Keratinocyte (primary cell): ENCODE measurements at regions not wholly inside any gene's neighbourhood (a gene's known extent, or its start where the extent isn't known, plus 50 kb on each side); places are given as distances from the start of the nearest gene placed in this dataset.

ENCODE experiments used
- DNase-seq: peaks from one replicate; pipeline ENCODE4 v3.0.0-alpha.2; 2011; ENCODE audit warnings: low read depth, missing footprints, low spot score
- FAIRE-seq: peaks from 2 replicates; lab custom pipeline; 2011; peaks lifted over from hg19 to GRCh38; lab: Jason Lieb, UNC
- H2AFZ ChIP-seq: 2 replicates; pipeline ENCODE4 v1.6.0; 2012; ENCODE audit warnings: low read length, control low read depth, inconsistent platforms; ENCODE audit not compliant: control insufficient read depth
- H3K27ac ChIP-seq: 2 replicates; pipeline ENCODE4 v1.5.1; 2011; ENCODE audit warnings: low read length; ENCODE audit not compliant: control insufficient read depth, insufficient read depth
- H3K27me3 ChIP-seq: 3 replicates; pipeline ENCODE4 v1.6.0; 2011; ENCODE audit warnings: low read length; ENCODE audit not compliant: control insufficient read depth, insufficient read depth; ENCODE audit errors: extremely low read depth
- H3K36me3 ChIP-seq, 2 experiments: 2 replicates in 1 of 2; 3 replicates in 1 of 2; pipeline ENCODE4 v1.5.1; 2011; ENCODE audit warnings: low read length in 2 of 2, mild to moderate bottlenecking in 1 of 2; ENCODE audit not compliant: control insufficient read depth in 2 of 2, insufficient read depth in 2 of 2; ENCODE audit errors: extremely low read depth in 1 of 2
- H3K4me1 ChIP-seq: 3 replicates; pipeline ENCODE4 v1.5.1; 2011; ENCODE audit warnings: low read length; ENCODE audit not compliant: control insufficient read depth, insufficient read depth; ENCODE audit errors: extremely low read depth
- H3K4me2 ChIP-seq: 3 replicates; pipeline ENCODE4 v1.6.0; 2011; ENCODE audit warnings: low read depth, low read length; ENCODE audit not compliant: control insufficient read depth, insufficient read depth; ENCODE audit errors: extremely low read depth
- H3K4me3 ChIP-seq, 3 experiments: fragments of 200-600 bp in 1 of 3; sonication (generic) in 1 of 3; 2 replicates in 2 of 3; 3 replicates in 1 of 3; pipeline ENCODE4 v1.5.1; 2011 to 2016; ENCODE audit warnings: low read length in 3 of 3, mild to moderate bottlenecking in 3 of 3, control low read depth in 2 of 3, inconsistent platforms in 1 of 3, low read depth in 1 of 3, mixed read lengths in 1 of 3, mixed run types in 1 of 3, moderate library complexity in 1 of 3; ENCODE audit not compliant: control insufficient read depth in 2 of 3, insufficient read depth in 2 of 3; ENCODE audit errors: extremely low read depth in 1 of 3
- H3K79me2 ChIP-seq: 2 replicates; pipeline ENCODE4 v1.6.0; 2012; ENCODE audit warnings: low read length; ENCODE audit not compliant: control insufficient read depth, insufficient read depth
- H3K9ac ChIP-seq: 3 replicates; pipeline ENCODE4 v1.6.0; 2011; ENCODE audit warnings: low read length; ENCODE audit not compliant: control insufficient read depth, insufficient read depth; ENCODE audit errors: extremely low read depth
- H3K9me1 ChIP-seq: 3 replicates; pipeline ENCODE4 v1.6.0; 2011; ENCODE audit warnings: low read length; ENCODE audit not compliant: control insufficient read depth, insufficient read depth; ENCODE audit errors: extremely low read depth
- H3K9me3 ChIP-seq: 2 replicates; pipeline ENCODE4 v1.5.1; 2012; ENCODE audit warnings: low read depth, low read length; ENCODE audit not compliant: control insufficient read depth
- H4K20me1 ChIP-seq: 3 replicates; pipeline ENCODE4 v1.6.0; 2011; ENCODE audit warnings: low read length; ENCODE audit not compliant: control insufficient read depth, insufficient read depth; ENCODE audit errors: extremely low read depth
- CTCF ChIP-seq, 3 experiments: IDR thresholded peaks in 1 of 3; conservative IDR thresholded peaks in 1 of 3; optimal IDR thresholded peaks in 1 of 3; 2 replicates in 2 of 3; 3 replicates in 1 of 3; pipeline versions ENCODE3 to v1.5.1; 2011; ENCODE audit warnings: low read length in 3 of 3, mild to moderate bottlenecking in 3 of 3, moderate library complexity in 2 of 3, control low read depth in 1 of 3, inconsistent platforms in 1 of 3; ENCODE audit not compliant: insufficient read depth in 2 of 3; ENCODE audit errors: extremely low read depth in 1 of 3
- EZH2 ChIP-seq: IDR thresholded peaks from one replicate; pipeline ENCODE4 v1.6.1; 2012; ENCODE audit warnings: inconsistent platforms, mild to moderate bottlenecking, low read length, moderate library complexity
- dilution Hi-C: fragments of 300-500 bp; cut with MboI; formaldehyde crosslinking; loops from one replicate; pipeline ENCODE4 v1.7.0; 2020; ENCODE audit warnings: low sequenced_read_pairs; ENCODE audit not compliant: extremely low pct_ligation_motif_present

GRCh38 chr12:66062290-66062625 is 68.3 kb downstream of the LLPH start:
- no peaks in the 10 kb centered on the region for H3K4me1 ChIP-seq
- DNase-seq = no peak
- no peaks in the 10 kb centered on the region for H3K9me3 ChIP-seq
- H3K4me2 ChIP-seq = no peak overlapping the region
- TF ChIP-seq EZH2 = no peak
- TF ChIP-seq CTCF (optimal IDR thresholded peaks at IDR 0.05 in 1 of 3, IDR thresholded peaks at IDR 0.05 in 1 of 3, conservative IDR thresholded peaks at IDR 0.05 in 1 of 3; ENCODE audit: extremely low read depth in 1 of 3, insufficient read depth in 2 of 3, low read length in 3 of 3) = no peak
- no peaks in the 10 kb centered on the region for H4K20me1 ChIP-seq
- H3K9me1 ChIP-seq = no peaks in the 10 kb centered on the region
- no peak overlapping the region for H2AFZ ChIP-seq
- FAIRE-seq = no peak
- H3K4me3 ChIP-seq = no peak overlapping the region
- no peaks in the 10 kb centered on the region for H3K27me3 ChIP-seq
- H3K79me2 ChIP-seq = no peaks in the 10 kb centered on the region
- no peaks in the 10 kb centered on the region for H3K36me3 ChIP-seq
- no peak overlapping the region for H3K27ac ChIP-seq
- H3K9ac ChIP-seq = no peak overlapping the region
- dilution Hi-C loops = no loop called here

DNA sequence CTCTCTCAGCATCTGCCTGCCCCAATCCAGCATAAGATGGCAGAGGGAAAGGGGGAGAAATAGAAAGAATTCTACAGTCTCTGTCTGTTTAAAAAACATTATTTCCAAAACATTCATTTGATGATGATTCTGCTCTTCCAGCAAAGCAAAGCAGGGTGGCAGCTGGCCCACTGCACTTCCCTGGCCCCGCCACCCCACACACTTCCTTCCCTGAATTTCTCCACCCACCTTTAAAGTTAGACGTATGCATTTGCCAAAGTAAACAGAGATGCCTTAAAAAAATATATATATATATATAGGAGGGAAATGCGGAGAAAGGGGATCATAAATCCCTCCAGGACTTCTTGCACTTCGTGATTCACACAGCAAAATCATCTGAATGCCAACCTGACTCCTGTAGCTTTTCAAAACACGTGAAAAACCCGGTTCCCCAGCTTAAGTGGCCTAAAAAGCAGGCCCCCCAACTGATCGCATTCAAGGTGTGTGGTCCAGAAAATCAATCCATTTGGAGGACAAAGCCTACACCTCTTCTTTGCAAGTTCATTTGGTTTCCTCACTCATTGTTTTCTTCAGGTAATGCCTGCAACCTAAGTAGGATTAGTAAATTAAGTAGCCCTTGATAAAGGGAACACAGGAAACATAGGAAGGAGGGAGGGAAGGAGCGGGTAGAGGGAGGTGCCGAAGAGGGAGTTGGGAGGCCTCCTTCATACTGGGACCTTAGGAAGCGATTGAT is 68.8 kb downstream of the LLPH start:
- H4K20me1 ChIP-seq = no peaks in the 10 kb centered on the region
- FAIRE-seq (no peak), DNase-seq (no peak)
- no peaks in the 10 kb centered on the region for H3K36me3 ChIP-seq
- no peaks in the 10 kb centered on the region for H3K27me3 ChIP-seq
- no peaks in the 10 kb centered on the region for H3K9me1 ChIP-seq
- H3K9me3 ChIP-seq = no peaks in the 10 kb centered on the region
- dilution Hi-C loops = no loop called here
- TF ChIP-seq EZH2 = no peak
- no peak for TF ChIP-seq CTCF (optimal IDR thresholded peaks at IDR 0.05 in 1 of 3, IDR thresholded peaks at IDR 0.05 in 1 of 3, conservative IDR thresholded peaks at IDR 0.05 in 1 of 3; ENCODE audit: extremely low read depth in 1 of 3, insufficient read depth in 2 of 3, low read length in 3 of 3)
- no peaks in the 10 kb centered on the region for H3K79me2 ChIP-seq
- H3K27ac ChIP-seq = no peak overlapping the region
- H3K4me2 ChIP-seq = no peak overlapping the region
- no peak overlapping the region for H3K9ac ChIP-seq
- no peak overlapping the region for H3K4me3 ChIP-seq
- H3K4me1 ChIP-seq = no peaks in the 10 kb centered on the region
- H2AFZ ChIP-seq = no peak overlapping the region
